Aorta (tissue), 5 donors: ENCODE measurements at regions not wholly inside any gene's neighbourhood (a gene's known extent, or its start where the extent isn't known, plus 50 kb on each side); places are given as distances from the start of the nearest gene placed in this dataset.

Source experiments
- ATAC-seq: fragments of 200-7000 bp; cut with Tn5 transposase; one replicate; pipeline ENCODE4 v1.9.1; 2022; ENCODE audit warnings: moderate library complexity; ENCODE audit not compliant: low FRiP score
- DNase-seq, 2 donors: peaks; one replicate each; pipeline ENCODE4 v3.0.0-alpha.2; 2020
- H3K27ac ChIP-seq, 2 donors: one replicate each; pipeline ENCODE4 v1.5.1; 2013; ENCODE audit warnings: low read length in 2 of 2, mild to moderate bottlenecking in 2 of 2, moderate library complexity in 2 of 2, control low read depth in 1 of 2, inconsistent platforms in 1 of 2, low read depth in 1 of 2
- H3K27me3 ChIP-seq, 2 donors: one replicate each; pipeline ENCODE4 v1.6.1; 2013; ENCODE audit warnings: control low read depth in 1 of 2, low read length in 1 of 2, mild to moderate bottlenecking in 1 of 2, moderate library complexity in 1 of 2; ENCODE audit not compliant: insufficient read depth in 2 of 2, control insufficient read depth in 1 of 2
- H3K36me3 ChIP-seq, 2 donors: one replicate each; pipeline ENCODE4 v1.6.1; 2013; ENCODE audit warnings: control low read depth in 1 of 2, low read length in 1 of 2, mild to moderate bottlenecking in 1 of 2; ENCODE audit not compliant: insufficient read depth in 2 of 2, control insufficient read depth in 1 of 2
- H3K4me1 ChIP-seq, 2 donors: one replicate each; pipeline ENCODE4 v1.6.1; 2013; ENCODE audit warnings: low read length in 2 of 2, control low read depth in 1 of 2, mild to moderate bottlenecking in 1 of 2, moderate library complexity in 1 of 2; ENCODE audit not compliant: insufficient read depth in 2 of 2, control insufficient read depth in 1 of 2
- H3K4me3 ChIP-seq, 2 donors: one replicate each; pipeline ENCODE4 v1.5.1; 2013; ENCODE audit warnings: low read length in 2 of 2, control low read depth in 1 of 2, mild to moderate bottlenecking in 1 of 2
- H3K9me3 ChIP-seq: one replicate; pipeline ENCODE4 v1.6.1; 2013; ENCODE audit warnings: mild to moderate bottlenecking, low read length; ENCODE audit not compliant: control insufficient read depth
- WGBS, 2 donors: extraction: QIAGEN DNeasy Blood & Tissue Kit; methylation state at CpG; one replicate each; pipeline ENCODE4 v1.1.7; 2013; 5-methylcytosine and 5-hydroxymethylcytosine counted together
- intact Hi-C, 2 donors: fragments of 100-400 bp; cut with DNase I; formaldehyde crosslinking; loops; one replicate each; pipeline versions ENCODE4 v1.14.2 to v1.15.0; 2022
- donor health status: healthy with polysubstance abuse.
- donor health status: Bipolar disorder and iron deficiency.
- donor health status: DM: no; HTN: no; CAD: no.
- donor health status: DM: no; HTN: no; CAD: no.
- donor health status: DM: yes; HTN: yes; CAD: no.

- Histone ChIP-seq H3K9me3 (no peaks in the 10 kb centered on the region), H3K27me3 (no peaks in the 10 kb centered on the region), H3K27ac (no peak overlapping the region), H3K4me3 (no peak overlapping the region), H3K4me1 (no peaks in the 10 kb centered on the region), H3K36me3 (no peaks in the 10 kb centered on the region)
- ATAC-seq (no peak), DNase-seq (no peak)
- intact Hi-C loops, result no loop called here
- 58 to 68% methylated on average over 3 of the region's 3 CpGs for WGBS, 2 donors
Measured at GRCh38 chr3:17979911-17980310, 237.5 kb upstream of the TBC1D5 start.

- ATAC-seq, result no peak
- H3K27me3 ChIP-seq, result no peaks in the 10 kb centered on the region
- no peaks in the 10 kb centered on the region for H3K36me3 ChIP-seq
- H3K4me1 ChIP-seq, result no peaks in the 10 kb centered on the region
- no peak overlapping the region for H3K27ac ChIP-seq
- no peak for DNase-seq
- H3K9me3 ChIP-seq, result no peaks in the 10 kb centered on the region
- 50 to 51% methylated on average over 2 of the region's 2 CpGs for WGBS, 2 donors
- intact Hi-C loops, result no loop called here
- H3K4me3 ChIP-seq, result no peak overlapping the region
Measured at GRCh38 chr3:17979252-17979651, 236.8 kb upstream of the TBC1D5 start.

DNA sequence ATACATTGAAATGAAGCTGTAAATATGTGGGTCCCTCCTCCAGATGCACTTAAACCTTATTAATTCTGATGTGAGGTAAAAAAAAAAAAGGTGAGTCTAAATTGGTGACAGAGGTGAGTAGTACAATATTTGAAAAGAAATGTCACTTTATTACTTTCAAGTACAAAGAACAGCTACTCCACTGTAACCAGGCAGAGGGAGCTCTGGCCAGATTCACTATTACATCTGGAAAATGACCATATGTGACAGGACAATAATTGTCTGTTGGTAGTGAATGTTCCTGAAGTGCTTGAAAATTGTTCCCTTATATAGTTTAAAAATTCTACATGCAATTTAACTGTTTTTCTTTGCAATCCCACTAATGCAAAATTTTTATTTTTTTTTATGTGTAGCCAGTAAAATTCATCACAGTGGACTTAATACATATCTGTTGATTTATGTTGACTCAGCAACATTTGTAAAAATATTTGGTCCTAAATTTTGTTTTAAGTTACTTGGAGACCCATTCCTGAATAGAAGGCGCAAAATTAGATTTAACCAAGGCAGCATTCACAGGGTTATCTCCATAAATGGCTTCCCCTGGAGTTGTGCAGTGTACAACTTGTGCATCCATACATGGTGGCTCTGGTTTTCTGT, 231.9 kb upstream of the TBC1D5 start:
- ATAC-seq (no peak), DNase-seq (no peak)
- H3K36me3 ChIP-seq, result no peaks in the 10 kb centered on the region
- H3K27me3 ChIP-seq, result no peaks in the 10 kb centered on the region
- no peak overlapping the region for H3K27ac ChIP-seq
- no peaks in the 10 kb centered on the region for H3K9me3 ChIP-seq
- WGBS, 2 donors, result 93 to 94% methylated on average over 1 of the region's 1 CpG
- no peaks in the 10 kb centered on the region for H3K4me1 ChIP-seq
- intact Hi-C loops, result no loop called here
- H3K4me3 ChIP-seq, result no peak overlapping the region

DNA sequence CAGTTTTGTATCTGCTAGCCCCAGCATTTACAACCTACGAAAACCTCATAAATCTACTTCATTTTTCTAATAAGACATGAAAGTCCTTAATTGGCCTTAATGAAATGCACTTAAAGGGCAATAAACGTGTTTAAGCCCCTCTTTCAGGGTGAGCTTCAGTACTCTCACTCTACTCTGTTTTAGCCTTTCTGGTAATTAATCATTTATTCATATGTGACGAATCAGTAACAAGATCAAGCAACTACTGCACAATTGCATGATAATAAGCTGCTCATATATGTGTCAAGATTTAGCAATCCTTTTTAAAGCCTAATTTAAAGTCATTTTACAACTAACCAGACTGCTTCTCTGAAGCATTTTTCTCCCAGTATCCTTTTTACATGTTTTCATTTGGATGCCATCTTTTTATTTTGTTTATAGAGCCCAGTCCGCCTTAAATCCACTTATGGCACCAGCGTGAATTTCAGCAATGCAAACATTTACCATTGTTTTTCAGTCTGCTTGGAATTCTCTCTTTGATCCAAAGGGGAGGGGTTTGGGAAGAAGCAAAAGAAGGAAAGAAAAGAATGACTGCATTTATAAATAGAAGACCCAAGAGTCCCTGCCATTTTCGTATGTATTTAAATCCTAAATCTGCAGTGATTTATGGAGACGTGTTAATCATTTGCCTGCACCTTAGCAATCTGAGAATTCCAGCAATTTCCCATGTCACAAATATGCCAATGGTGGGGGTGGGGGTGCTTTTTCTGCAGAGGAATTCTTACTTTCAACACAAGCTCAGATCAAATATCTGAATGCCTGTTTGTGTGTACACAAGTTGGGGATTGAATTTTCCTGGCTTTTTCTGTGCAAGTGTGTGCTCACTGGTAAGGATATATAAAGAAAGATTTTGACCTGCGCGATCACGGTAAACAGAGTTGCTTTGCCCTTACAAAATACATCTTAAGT, 230.8 kb upstream of the TBC1D5 start:
- 36 to 45% methylated on average over 10 of the region's 10 CpGs for WGBS, 2 donors
- DNase-seq, result no peak
- no peak overlapping the region for H3K4me3 ChIP-seq
- H3K36me3 ChIP-seq, result no peaks in the 10 kb centered on the region
- no peak for ATAC-seq
- H3K4me1 ChIP-seq, result no peaks in the 10 kb centered on the region
- no peaks in the 10 kb centered on the region for H3K9me3 ChIP-seq
- no peak overlapping the region for H3K27ac ChIP-seq
- no peaks in the 10 kb centered on the region for H3K27me3 ChIP-seq
- intact Hi-C loops, result no loop called here

- Histone ChIP-seq H3K27ac (no peak overlapping the region), H3K9me3 (no peaks in the 10 kb centered on the region), H3K4me1 (no peaks in the 10 kb centered on the region), H3K27me3 (no peaks in the 10 kb centered on the region), H3K36me3 (no peaks in the 10 kb centered on the region), H3K4me3 (no peak overlapping the region)
- DNase-seq (no peak), ATAC-seq (no peak)
- intact Hi-C loops, result no loop called here
- WGBS, 2 donors, result 48 to 63% methylated on average over 1 of the region's 1 CpG
Measured at GRCh38 chr3:17972476-17972875, 230.0 kb upstream of the TBC1D5 start.

DNA sequence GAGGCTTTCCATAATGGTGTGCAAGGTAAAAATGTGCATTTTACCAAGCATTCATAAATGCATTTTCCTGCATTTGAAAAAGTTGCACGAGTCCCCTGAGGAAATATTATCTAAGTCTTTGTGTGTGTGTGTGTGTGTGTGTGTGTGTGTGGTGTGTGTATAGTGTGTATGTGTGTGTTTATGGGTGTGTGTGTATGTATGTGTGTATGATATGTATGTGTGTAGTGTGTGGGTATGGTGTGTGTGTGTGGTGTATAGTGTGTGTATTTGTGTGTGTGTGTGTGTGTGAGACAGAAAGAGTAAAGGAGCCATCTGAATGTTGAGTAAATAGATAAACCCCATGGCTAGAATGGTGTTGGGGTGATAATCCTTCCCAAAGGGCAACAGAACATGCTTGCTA, 229.6 kb upstream of the TBC1D5 start:
- ATAC-seq (no peak), DNase-seq (no peak)
- Histone ChIP-seq H3K36me3 (no peaks in the 10 kb centered on the region), H3K4me1 (no peaks in the 10 kb centered on the region), H3K27me3 (peaks cover 0 to 3% of the 10 kb centered on the region in 2 donors), H3K27ac (no peak overlapping the region), H3K9me3 (no peaks in the 10 kb centered on the region), H3K4me3 (no peak overlapping the region)
- WGBS, 2 donors, result 82 to 87% methylated on average over 1 of the region's 1 CpG
- intact Hi-C loops, result no loop called here

DNA sequence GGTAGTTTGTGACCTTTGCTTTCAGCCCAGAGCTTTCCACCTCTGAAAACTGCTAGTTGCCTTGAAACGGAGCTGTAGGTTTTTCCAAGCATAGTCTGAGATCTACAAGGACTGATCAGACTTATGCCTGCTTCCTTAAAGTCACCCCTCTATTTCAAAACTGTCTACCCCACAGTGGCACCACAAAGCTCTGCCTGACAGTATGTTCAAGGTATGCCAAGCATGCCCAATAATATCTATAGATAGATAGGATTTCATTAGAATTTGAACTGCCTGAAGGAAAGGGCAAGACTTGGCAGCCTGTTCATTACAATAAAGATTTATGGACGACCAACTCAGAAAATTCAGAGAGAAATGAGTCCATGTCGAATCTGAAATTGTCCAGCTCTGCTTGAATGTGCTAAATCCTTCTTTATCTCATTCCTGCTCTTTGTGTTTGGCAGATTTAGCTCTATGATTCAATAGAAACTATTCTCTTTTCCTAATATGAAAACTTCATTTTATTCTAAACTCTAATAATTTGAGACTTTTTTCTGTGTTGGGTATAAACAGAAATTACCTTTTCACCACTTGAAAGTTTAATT, 227.6 kb upstream of the TBC1D5 start:
- H3K27me3 ChIP-seq, result peaks cover 0 to 3% of the 10 kb centered on the region in 2 donors
- intact Hi-C loops, result no loop called here
- ATAC-seq (no peak), DNase-seq (no peak)
- H3K9me3 ChIP-seq, result no peaks in the 10 kb centered on the region
- 23 to 30% methylated on average over 3 of the region's 3 CpGs for WGBS, 2 donors
- no peak overlapping the region for H3K27ac ChIP-seq
- H3K36me3 ChIP-seq, result no peaks in the 10 kb centered on the region
- no peaks in the 10 kb centered on the region for H3K4me1 ChIP-seq
- no peak overlapping the region for H3K4me3 ChIP-seq

- DNase-seq, result no peak
- 98 to 100% methylated on average over 3 of the region's 3 CpGs for WGBS, 2 donors
- intact Hi-C loops, result no loop called here
- H3K27me3 ChIP-seq, result peaks cover 0 to 3% of the 10 kb centered on the region in 2 donors
- H3K27ac ChIP-seq, result no peak overlapping the region
- H3K4me3 ChIP-seq, result no peak overlapping the region
- H3K4me1 ChIP-seq, result no peaks in the 10 kb centered on the region
- H3K36me3 ChIP-seq, result no peaks in the 10 kb centered on the region
- ATAC-seq, result no peak
- no peaks in the 10 kb centered on the region for H3K9me3 ChIP-seq
Measured at GRCh38 chr3:17969244-17969643, 226.8 kb upstream of the TBC1D5 start.
